T-helper 2 cell (primary cell): ENCODE measurements at regions not wholly inside any gene's neighbourhood (a gene's known extent, or its start where the extent isn't known, plus 50 kb on each side); places are given as distances from the start of the nearest gene placed in this dataset.
"Not testable (repeated sequence)": the region's sequence is repeated elsewhere in the genome, so short reads cannot be mapped to it uniquely, and the experiment has no call there.

Experiments used
- DNase-seq, 5 experiments: peaks; one replicate each; pipeline versions ENCODE4 v3.0.0 to v3.0.0-alpha.2; 2012 to 2022

- no peak for DNase-seq
Observed at GRCh38 chr12:68509242-68509641, 101.5 kb upstream of the RAP1B start.

- no peak for DNase-seq
Observed at GRCh38 chr12:68510397-68510796, 100.3 kb upstream of the RAP1B start.

- DNase-seq = no peak
Observed at GRCh38 chr12:68514807-68515411, 95.8 kb upstream of the RAP1B start.

- DNase-seq = no peak
Observed at GRCh38 chr12:68515793-68516192, 94.9 kb upstream of the RAP1B start.

- no peak for DNase-seq
Observed at GRCh38 chr12:68521321-68521839, 89.3 kb upstream of the RAP1B start.

- DNase-seq = no peak
Observed at GRCh38 chr12:68521848-68522502, 88.7 kb upstream of the RAP1B start.

GRCh38 chr12:68529466-68529865 lies 81.2 kb upstream of the RAP1B start:
- DNase-seq = no peak

GRCh38 chr12:68529869-68530268 lies 80.8 kb upstream of the RAP1B start:
- no peak for DNase-seq

- DNase-seq = no peak
Observed at GRCh38 chr12:68530299-68530698, 80.4 kb upstream of the RAP1B start.

- no peak for DNase-seq
Observed at GRCh38 chr12:68530965-68531364, 79.7 kb upstream of the RAP1B start.

- no peak for DNase-seq
Observed at GRCh38 chr12:68532204-68532886, 78.4 kb upstream of the RAP1B start.

- DNase-seq = no peak
Observed at GRCh38 chr12:68532887-68533248, 77.8 kb upstream of the RAP1B start.

GRCh38 chr12:68534108-68534507 lies 76.6 kb upstream of the RAP1B start:
- no peak for DNase-seq

- DNase-seq = peak in 1 of 5 experiments; percentile 3
Observed at GRCh38 chr12:68536885-68537485, 73.7 kb upstream of the RAP1B start.

- no peak for DNase-seq
Observed at GRCh38 chr12:68537571-68537970, 73.1 kb upstream of the RAP1B start.

- peak in 3 of 5 experiments; percentile 22 to 80 (median 70) for DNase-seq
Observed at GRCh38 chr12:68538726-68539614, 71.7 kb upstream of the RAP1B start.

GRCh38 chr12:68539615-68539952 lies 71.1 kb upstream of the RAP1B start:
- no peak for DNase-seq

- DNase-seq = not testable (repeated sequence)
Observed at GRCh38 chr12:68540768-68541167, 69.9 kb upstream of the RAP1B start.

- not testable (repeated sequence) for DNase-seq
Observed at GRCh38 chr12:68547318-68547717, 63.4 kb upstream of the RAP1B start.

- not testable (repeated sequence) for DNase-seq
Observed at GRCh38 chr12:68552605-68553195, 58.0 kb upstream of the RAP1B start.

- DNase-seq = no peak
Observed at GRCh38 chr12:68557011-68557730, 53.5 kb upstream of the RAP1B start.
